IMR-90 (cell line): ENCODE measurements at regions not wholly inside any gene's neighbourhood (a gene's known extent, or its start where the extent isn't known, plus 50 kb on each side); places are given as distances from the start of the nearest gene placed in this dataset.

ENCODE experiments used
- ATAC-seq: fragments of 200-7000 bp; cut with Tn5 transposase; 2 replicates; pipeline ENCODE4 v1.9.1; 2020; ENCODE audit warnings: low read depth, mild to moderate bottlenecking, moderate library complexity
- BruUV-seq: library from RNA; stranded (reverse); fragments of 400-500 nt; replicated peaks from 2 replicates; lab custom pipeline; 2021; lab: Mats Ljungman, UMichigan
- CTCF ChIA-PET: fragments of 300-600 bp; formaldehyde crosslinking; extraction: SDS; loops from one replicate; lab custom pipeline; 2021; ENCODE audit warnings: antibody characterized with exemption; lab: Yijun Ruan, JAX
- POLR2A ChIA-PET: fragments of 300-600 bp; sonication (Branson Sonifier 250); formaldehyde crosslinking; loops from one replicate; lab custom pipeline; 2022; ENCODE audit warnings: antibody characterized with exemption; ENCODE audit not compliant: unreplicated experiment; lab: Charles Lee
- DNase-seq: peaks from one replicate; pipeline ENCODE4 v3.0.0; 2013
- H2AFZ ChIP-seq: replicated peaks from 2 replicates; pipeline ENCODE3; 2013; ENCODE audit warnings: low read length, mild to moderate bottlenecking; ENCODE audit not compliant: poor library complexity
- H2AK5ac ChIP-seq: 2 replicates; pipeline ENCODE4 v1.6.1; 2013; ENCODE audit warnings: low read depth, low read length, inconsistent platforms
- H2AK9ac ChIP-seq: replicated peaks from 2 replicates; pipeline ENCODE3; 2013; ENCODE audit warnings: mild to moderate bottlenecking, low read depth, low read length, moderate library complexity; ENCODE audit not compliant: poor library complexity
- H2BK120ac ChIP-seq: 2 replicates; pipeline ENCODE4 v1.6.1; 2013; ENCODE audit warnings: low read depth, low read length, inconsistent platforms
- H2BK15ac ChIP-seq: 3 replicates; pipeline ENCODE4 v1.6.1; 2013; ENCODE audit warnings: low read depth, low read length, inconsistent platforms
- H2BK20ac ChIP-seq: 2 replicates; pipeline ENCODE4 v1.6.1; 2013; ENCODE audit warnings: low read depth, mild to moderate bottlenecking, inconsistent platforms, low read length, moderate library complexity
- H2BK5ac ChIP-seq: 2 replicates; pipeline ENCODE4 v1.6.1; 2013; ENCODE audit warnings: mild to moderate bottlenecking, low read depth, low read length, inconsistent platforms; ENCODE audit not compliant: poor library complexity, severe bottlenecking
- H3K14ac ChIP-seq: replicated peaks from 2 replicates; pipeline ENCODE4 v1.6.1; 2013; ENCODE audit warnings: low read depth, low read length, inconsistent platforms
- H3K18ac ChIP-seq: 2 replicates; pipeline ENCODE4 v1.6.1; 2013; ENCODE audit warnings: low read depth, low read length, control low read depth
- H3K23ac ChIP-seq: 2 replicates; pipeline ENCODE4 v1.6.1; 2013; ENCODE audit warnings: low read depth, low read length, inconsistent platforms
- H3K27ac ChIP-seq: 2 replicates; pipeline ENCODE4 v1.5.1; 2013; ENCODE audit warnings: mild to moderate bottlenecking, control low read depth, low read length; ENCODE audit not compliant: insufficient read depth
- H3K27me3 ChIP-seq: 2 replicates; pipeline ENCODE4 v1.6.1; 2013; ENCODE audit warnings: low read length; ENCODE audit not compliant: control insufficient read depth, insufficient read depth
- H3K36me3 ChIP-seq: 2 replicates; pipeline ENCODE4 v1.6.1; 2013; ENCODE audit warnings: low read length, mixed read lengths; ENCODE audit not compliant: control insufficient read depth, insufficient read depth
- H3K4ac ChIP-seq: 2 replicates; pipeline ENCODE4 v1.6.1; 2013; ENCODE audit warnings: low read depth, low read length, inconsistent platforms
- H3K4me1 ChIP-seq: 2 replicates; pipeline ENCODE4 v1.6.1; 2013; ENCODE audit warnings: low read length, mixed read lengths; ENCODE audit not compliant: control insufficient read depth, insufficient read depth
- H3K4me2 ChIP-seq: 2 replicates; pipeline ENCODE4 v1.6.1; 2013; ENCODE audit warnings: low read depth, mild to moderate bottlenecking, control low read depth, low read length, moderate library complexity
- H3K4me3 ChIP-seq: 2 replicates; pipeline ENCODE4 v1.5.1; 2013; ENCODE audit warnings: low read depth, mild to moderate bottlenecking, control low read depth, low read length, moderate library complexity; ENCODE audit not compliant: insufficient read depth
- H3K56ac ChIP-seq: 2 replicates; pipeline ENCODE4 v1.6.1; 2013; ENCODE audit warnings: low read length, inconsistent platforms; ENCODE audit not compliant: insufficient read depth; ENCODE audit errors: extremely low read depth
- H3K79me1 ChIP-seq, 2 experiments: 2 replicates each; pipeline ENCODE4 v1.6.1; 2013; ENCODE audit warnings: low read length in 2 of 2, inconsistent platforms in 1 of 2, low read depth in 1 of 2
- H3K9ac ChIP-seq: 2 replicates; pipeline ENCODE4 v1.6.1; 2013; ENCODE audit warnings: low read depth, low read length, control low read depth
- H3K9me1 ChIP-seq: 2 replicates; pipeline ENCODE4 v1.6.1; 2013; ENCODE audit warnings: low read length, inconsistent platforms; ENCODE audit not compliant: insufficient read depth
- H3K9me3 ChIP-seq: 2 replicates; pipeline ENCODE4 v1.6.1; 2013; ENCODE audit warnings: low read length; ENCODE audit not compliant: control insufficient read depth, insufficient read depth
- H4K20me1 ChIP-seq: 2 replicates; pipeline ENCODE4 v1.6.1; 2013; ENCODE audit warnings: low read length, inconsistent platforms; ENCODE audit not compliant: insufficient read depth
- H4K5ac ChIP-seq: 2 replicates; pipeline ENCODE4 v1.6.1; 2013; ENCODE audit warnings: mild to moderate bottlenecking, low read depth, low read length, control low read depth
- H4K8ac ChIP-seq, 2 experiments: 2 replicates each; pipeline ENCODE4 v1.6.1; 2013; ENCODE audit warnings: low read depth in 2 of 2, low read length in 2 of 2, control low read depth in 1 of 2, inconsistent platforms in 1 of 2
- H4K91ac ChIP-seq: 2 replicates; pipeline ENCODE4 v1.6.1; 2013; ENCODE audit warnings: low read depth, low read length, inconsistent platforms; ENCODE audit not compliant: insufficient read depth
- BHLHE40 ChIP-seq: fragments of 150-350 bp; IDR thresholded peaks from 2 replicates; pipeline ENCODE4 v1.6.1; 2016; ENCODE audit warnings: mild to moderate bottlenecking, low read depth, low read length
- CEBPB ChIP-seq: IDR thresholded peaks from 2 replicates; pipeline ENCODE4 v1.6.1; 2012; ENCODE audit warnings: low read depth, low read length, improper control_type of control experiment
- FOS ChIP-seq: fragments of 150-350 bp; IDR thresholded peaks from 2 replicates; pipeline ENCODE4 v1.6.1; 2016; ENCODE audit warnings: low read depth, low read length
- MAZ ChIP-seq: IDR thresholded peaks from 2 replicates; pipeline ENCODE4 v1.6.1; 2012; ENCODE audit warnings: low read depth, mild to moderate bottlenecking, low read length, improper control_type of control experiment, moderate library complexity, borderline replicate concordance
- NFE2L2 ChIP-seq: fragments of 150-350 bp; IDR thresholded peaks from 2 replicates; pipeline ENCODE4 v1.6.1; 2016; ENCODE audit warnings: low read depth, mild to moderate bottlenecking, low read length
- USF2 ChIP-seq: fragments of 150-350 bp; IDR thresholded peaks from 2 replicates; pipeline ENCODE4 v1.6.1; 2017; ENCODE audit warnings: mild to moderate bottlenecking, antibody characterized with exemption, low read length, low read depth
- WGBS, 2 experiments: methylation state at CpG; one replicate each; pipeline versions ENCODE4 v1.1.5 to v1.1.7; 2013; ENCODE audit warnings: missing lambda C conversion rate in 2 of 2; ENCODE audit not compliant: insufficient read length in 1 of 2; ENCODE audit errors: extremely low coverage in 2 of 2; 5-methylcytosine and 5-hydroxymethylcytosine counted together
- dilution Hi-C: fragments of 300-500 bp; cut with HindIII; formaldehyde crosslinking; loops from one replicate; pipeline ENCODE4 v1.14.3; 2018; ENCODE audit warnings: low sequenced_read_pairs; ENCODE audit not compliant: unreplicated experiment
- in situ Hi-C: fragments of 300-500 bp; cut with MboI; formaldehyde crosslinking; loops from 3 replicates; pipeline ENCODE4 v1.14.3; 2019; ENCODE audit warnings: low sequenced_read_pairs, inconsistent platforms, mixed read lengths
- intact Hi-C: fragments of 100-400 bp; cut with micrococcal nuclease; formaldehyde crosslinking; loops from 2 replicates; pipeline ENCODE4 v1.10.0; 2022
- TF ChIP-seq, protein P1 (sequence below): fragments of 150-350 bp; IDR thresholded peaks from 2 replicates; pipeline ENCODE4 v1.6.1; 2016; ENCODE audit warnings: low read depth, mild to moderate bottlenecking, low read length, moderate library complexity, borderline replicate concordance

DNA sequence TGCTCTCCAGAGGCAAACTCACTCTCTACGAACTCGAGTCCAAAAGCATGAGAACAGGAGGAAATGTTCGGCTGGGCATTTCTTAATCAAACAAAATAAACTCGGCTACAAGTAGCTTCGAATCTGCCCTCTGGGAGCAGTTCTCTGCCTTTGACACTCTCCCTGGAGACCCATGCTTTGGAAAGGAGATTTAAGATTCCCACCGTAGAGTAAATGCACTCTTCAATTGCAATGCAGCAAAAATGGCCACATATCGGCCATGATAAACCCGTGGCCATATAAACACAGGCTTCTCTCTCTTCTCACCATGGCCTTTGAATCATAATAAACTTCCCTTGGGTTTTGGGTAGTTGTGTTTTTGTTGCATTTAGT lies 215.4 kb downstream of the TOMM20 start:
- Histone ChIP-seq H3K4ac (no peak overlapping the region), H2BK5ac (no peak overlapping the region), H4K5ac (no peak overlapping the region), H3K56ac (no peak overlapping the region), H3K27me3 (no peaks in the 10 kb centered on the region), H2AFZ (no peak overlapping the region), H3K9me3 (no peaks in the 10 kb centered on the region), H2BK120ac (no peak overlapping the region), H2AK9ac (no peak overlapping the region), H2BK20ac (no peak overlapping the region), H3K4me2 (no peak overlapping the region), H3K4me3 (no peak overlapping the region), H3K9ac (no peak overlapping the region), H4K8ac (no peak overlapping the region), H2BK15ac (no peak overlapping the region), H3K9me1 (peaks cover 8% of the 10 kb centered on the region; the same call in 1 of the 2 replicates), H3K14ac (no peak overlapping the region), H3K36me3 (no peaks in the 10 kb centered on the region), H4K20me1 (no peaks in the 10 kb centered on the region), H3K4me1 (peaks cover 7% of the 10 kb centered on the region; the same call in 1 of the 2 replicates), H3K27ac (no peak overlapping the region), H2AK5ac (no peak overlapping the region), H3K79me1 (no peaks in the 10 kb centered on the region), H4K91ac (no peak overlapping the region), H3K23ac (no peak overlapping the region), H3K18ac (no peak overlapping the region)
- dilution Hi-C loops (no loop called here), in situ Hi-C loops (no loop called here), intact Hi-C loops (no loop called here)
- ATAC-seq (no peak), DNase-seq (no peak)
- no TSS peak for BruUV-seq
- no peak for TF ChIP-seq CEBPB
- TF ChIP-seq USF2 = no peak
- TF ChIP-seq BHLHE40 = no peak
- no peak for TF ChIP-seq MAZ
- TF ChIP-seq, protein P1, sequence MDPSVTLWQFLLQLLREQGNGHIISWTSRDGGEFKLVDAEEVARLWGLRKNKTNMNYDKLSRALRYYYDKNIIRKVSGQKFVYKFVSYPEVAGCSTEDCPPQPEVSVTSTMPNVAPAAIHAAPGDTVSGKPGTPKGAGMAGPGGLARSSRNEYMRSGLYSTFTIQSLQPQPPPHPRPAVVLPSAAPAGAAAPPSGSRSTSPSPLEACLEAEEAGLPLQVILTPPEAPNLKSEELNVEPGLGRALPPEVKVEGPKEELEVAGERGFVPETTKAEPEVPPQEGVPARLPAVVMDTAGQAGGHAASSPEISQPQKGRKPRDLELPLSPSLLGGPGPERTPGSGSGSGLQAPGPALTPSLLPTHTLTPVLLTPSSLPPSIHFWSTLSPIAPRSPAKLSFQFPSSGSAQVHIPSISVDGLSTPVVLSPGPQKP = no peak
- TF ChIP-seq NFE2L2 = no peak
- TF ChIP-seq FOS = no peak
- no CpG with 5 or more reads among the region's 8 CpGs for WGBS, 2 experiments
- ChIA-PET POLR2A (no interaction called here), CTCF (no interaction called here)
